HG03025 (cell line): ENCODE measurements at regions not wholly inside any gene's neighbourhood (a gene's known extent, or its start where the extent isn't known, plus 50 kb on each side); places are given as distances from the start of the nearest gene placed in this dataset.

ENCODE experiments used
- ATAC-seq: cut with Tn5 transposase; IDR thresholded peaks from one replicate; pipeline ENCODE4 v1.9.1; 2021; ENCODE audit warnings: mild to moderate bottlenecking, moderate library complexity; ENCODE audit not compliant: unreplicated experiment, low FRiP score

DNA sequence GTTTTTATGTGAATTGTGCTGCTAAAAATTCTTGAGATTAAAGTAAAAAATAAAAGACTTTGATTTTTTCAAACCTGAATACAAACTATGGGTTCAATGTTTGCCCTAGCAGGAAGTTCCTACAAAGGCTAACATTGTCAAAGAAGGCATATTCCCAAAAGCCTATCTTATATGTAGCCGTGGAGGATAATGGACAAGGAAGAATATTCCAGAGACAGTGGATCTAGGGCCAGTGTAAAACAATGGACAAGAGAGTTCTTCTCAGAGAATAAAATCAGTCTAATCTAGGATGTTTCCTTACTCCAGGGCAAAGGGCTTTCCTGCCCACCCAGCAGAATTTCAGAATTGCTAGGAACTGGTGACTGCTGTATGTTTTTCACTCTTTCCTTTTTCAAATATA lies 359.2 kb upstream of the ATP2B1 start:
- no peak for ATAC-seq

DNA sequence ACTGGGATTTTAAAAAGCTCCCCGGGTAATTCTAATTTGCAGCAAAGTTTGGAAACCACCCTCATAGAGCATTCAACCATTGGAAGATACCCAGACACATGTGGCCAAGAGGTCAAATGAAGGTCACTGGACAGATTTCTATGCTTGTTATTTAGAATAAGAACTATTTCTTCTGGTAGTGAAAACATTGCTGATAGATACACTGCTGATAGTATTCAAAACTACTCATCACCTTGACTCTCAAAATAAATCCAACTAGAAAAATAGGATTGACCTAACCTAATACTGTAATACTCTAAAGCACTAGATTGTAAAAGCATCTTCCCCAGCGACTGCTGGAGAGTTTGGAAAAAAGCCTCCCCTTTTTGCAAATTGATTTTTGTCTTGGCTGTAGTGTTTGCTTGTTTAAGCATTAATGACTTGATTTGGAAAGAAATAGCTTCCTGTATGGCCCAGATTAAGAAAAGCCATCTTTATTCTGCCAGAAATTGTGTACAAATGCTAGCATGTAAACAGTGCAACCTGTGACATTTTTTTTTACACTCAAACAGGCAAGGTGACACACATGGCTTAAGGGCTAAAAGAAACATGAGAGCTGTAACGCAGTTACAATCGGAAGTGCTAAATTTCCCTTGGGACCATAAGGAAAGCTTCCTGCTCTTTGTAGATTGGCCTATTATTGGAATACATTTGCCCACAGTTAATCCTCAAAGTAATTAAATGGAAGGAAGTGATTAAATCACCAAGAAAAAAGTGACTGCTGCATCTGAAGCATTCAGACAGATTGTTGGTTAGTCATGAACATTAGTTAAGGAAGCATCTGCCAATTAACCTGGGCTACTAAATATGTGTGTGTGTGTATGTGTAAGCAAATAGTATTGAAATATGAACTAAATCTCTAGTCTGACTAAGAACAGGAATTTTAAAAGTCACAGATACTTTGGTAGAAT lies 356.5 kb upstream of the ATP2B1 start:
- ATAC-seq, result no peak

DNA sequence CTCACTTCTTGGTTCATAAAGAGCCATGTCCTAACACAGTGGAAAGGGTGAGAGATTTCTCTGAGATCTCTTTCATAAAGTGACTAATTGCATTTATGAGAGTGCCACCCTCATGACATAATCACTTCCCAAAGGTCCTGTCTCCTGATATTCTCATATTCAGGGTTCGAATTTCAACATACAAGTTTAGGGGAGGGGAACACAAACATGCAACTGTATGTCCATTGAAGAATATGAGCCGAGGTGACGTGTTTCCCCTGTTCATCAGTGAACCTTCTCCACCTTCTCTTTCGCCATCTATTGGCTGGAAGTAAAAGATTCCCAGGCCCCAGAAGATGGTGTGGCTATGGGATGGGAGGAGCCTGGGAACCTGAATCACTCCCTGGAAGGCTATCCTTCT lies 354.2 kb upstream of the ATP2B1 start:
- no peak for ATAC-seq

DNA sequence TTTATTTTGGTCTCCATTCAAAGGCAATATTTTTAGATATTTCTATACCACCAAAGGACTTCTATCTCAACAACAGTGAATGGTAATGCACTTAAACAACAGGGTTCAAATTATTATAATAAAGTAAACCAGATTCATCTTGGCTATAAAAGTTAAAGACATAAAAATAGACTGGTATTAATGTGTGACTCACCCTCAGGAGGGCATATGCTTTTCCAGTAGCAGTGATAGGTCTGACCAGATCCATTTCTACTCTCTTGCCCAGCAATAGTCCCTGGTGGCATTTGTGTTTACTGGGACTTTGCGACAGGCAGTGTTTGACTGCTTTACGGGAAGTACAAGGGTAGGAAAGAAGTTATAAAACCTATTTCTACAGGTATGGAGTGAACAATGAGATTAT lies 353.2 kb upstream of the ATP2B1 start:
- ATAC-seq, result no peak

DNA sequence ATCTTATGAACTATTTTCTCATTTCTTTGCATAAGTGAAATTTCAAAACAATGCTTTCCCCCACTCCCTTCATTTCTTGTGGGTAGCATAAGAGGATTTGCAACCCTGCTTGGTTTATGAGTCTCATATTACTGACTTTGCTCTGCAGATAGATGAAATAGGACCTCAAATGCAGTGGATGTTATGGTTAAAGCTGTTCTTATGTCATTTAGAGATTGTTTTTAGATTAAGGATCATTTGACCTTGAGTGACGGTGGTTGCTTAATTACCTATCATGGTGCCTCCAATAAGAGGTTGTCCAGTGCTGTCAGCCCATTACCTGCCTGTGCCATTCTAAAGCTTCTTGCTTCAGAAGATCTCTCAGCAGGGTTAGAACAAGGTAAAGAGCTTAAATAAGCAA lies 351.4 kb upstream of the ATP2B1 start:
- no peak for ATAC-seq

DNA sequence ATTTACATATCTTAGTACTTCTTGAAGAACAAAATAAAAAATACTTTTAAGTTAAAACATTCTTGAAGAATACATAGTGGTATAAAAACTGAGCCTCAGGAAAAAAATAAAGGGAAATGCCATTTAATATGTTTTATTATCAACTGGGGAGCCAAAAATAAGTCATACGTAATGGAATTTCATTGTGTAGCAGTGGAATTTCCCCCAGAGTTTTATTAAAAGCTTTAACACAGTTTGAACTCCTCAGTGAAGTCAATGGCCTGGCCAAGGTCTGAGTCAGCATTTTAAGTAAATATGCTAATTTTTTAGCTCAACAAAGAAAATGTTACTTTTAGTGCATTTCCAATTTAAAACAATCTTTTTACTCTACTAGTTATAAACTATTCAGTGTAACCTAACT lies 350.1 kb upstream of the ATP2B1 start:
- no peak for ATAC-seq

DNA sequence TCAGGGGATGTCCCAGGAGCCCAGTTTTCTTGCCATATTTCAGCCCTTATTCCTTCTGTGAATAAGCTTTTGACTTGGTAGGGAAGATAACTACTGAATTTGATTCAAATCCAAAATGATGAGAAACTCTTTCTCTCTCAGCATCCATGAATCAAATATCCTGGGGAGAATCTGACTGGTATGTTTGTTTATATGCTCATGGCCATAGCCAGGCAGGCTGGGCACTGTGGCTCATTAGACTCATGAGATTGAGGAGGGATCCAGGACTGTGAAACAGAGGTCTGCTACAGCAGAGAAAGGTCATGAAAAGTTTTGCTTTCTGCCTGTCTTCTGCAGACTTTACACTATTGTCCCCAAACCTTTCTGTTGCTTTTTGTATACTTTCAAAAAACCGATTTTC lies 346.4 kb upstream of the ATP2B1 start:
- ATAC-seq, result no peak

DNA sequence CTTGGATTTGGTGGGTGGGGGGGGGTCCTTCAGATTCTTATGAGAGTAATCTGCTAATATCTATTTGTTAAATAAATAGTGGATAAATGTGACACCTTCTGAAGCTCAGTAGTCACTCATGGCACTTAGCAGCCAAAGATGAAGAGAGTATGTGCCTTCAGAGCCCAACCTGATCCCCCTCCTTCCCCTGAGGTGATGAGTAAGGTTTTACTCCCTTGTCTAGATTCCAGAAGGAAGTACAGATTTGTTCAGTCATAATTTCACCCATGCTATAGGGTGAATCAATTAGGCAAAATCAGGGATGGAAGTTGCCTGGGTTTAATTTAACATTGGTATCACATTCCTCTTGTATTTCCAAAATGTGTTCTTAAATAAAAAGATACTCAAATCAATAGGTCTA lies 340.3 kb upstream of the ATP2B1 start:
- no peak for ATAC-seq

DNA sequence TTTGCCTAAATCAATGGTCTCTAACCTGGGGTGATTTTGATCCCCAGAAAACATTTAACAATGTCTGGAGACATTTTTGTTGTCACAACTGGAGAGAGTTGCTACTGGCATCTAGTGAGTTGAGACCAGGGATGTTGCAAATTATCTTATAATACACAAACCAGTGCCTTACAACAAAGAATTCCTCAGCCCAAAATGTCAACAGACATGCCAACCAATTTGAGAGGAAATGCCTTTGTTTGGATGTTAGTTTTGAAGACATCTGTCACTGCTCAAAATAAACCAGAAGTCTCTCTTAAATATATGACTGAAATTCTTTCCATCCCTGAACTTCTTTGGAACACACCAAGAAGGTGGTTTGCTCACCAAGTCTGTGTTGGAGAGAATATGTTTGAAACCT lies 336.9 kb upstream of the ATP2B1 start:
- ATAC-seq, result no peak

DNA sequence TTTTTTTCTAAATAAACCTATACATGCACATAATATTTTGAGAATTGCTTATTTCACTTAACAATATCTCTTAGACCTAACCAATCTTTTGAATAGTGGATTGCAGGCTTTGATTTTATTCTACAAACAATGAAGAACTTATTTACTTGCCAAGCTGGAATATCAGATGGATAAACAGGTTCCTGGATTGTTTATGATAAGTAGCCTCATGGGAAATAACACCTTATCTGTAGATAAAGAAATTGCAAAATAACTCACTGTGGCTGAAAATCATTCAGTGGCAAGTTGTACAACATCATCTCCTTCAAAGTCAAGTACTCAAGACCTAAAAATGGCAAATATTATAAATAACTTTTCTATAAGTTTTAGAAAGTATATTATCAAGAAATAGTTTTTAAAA lies 335.4 kb upstream of the ATP2B1 start:
- ATAC-seq, result no peak

DNA sequence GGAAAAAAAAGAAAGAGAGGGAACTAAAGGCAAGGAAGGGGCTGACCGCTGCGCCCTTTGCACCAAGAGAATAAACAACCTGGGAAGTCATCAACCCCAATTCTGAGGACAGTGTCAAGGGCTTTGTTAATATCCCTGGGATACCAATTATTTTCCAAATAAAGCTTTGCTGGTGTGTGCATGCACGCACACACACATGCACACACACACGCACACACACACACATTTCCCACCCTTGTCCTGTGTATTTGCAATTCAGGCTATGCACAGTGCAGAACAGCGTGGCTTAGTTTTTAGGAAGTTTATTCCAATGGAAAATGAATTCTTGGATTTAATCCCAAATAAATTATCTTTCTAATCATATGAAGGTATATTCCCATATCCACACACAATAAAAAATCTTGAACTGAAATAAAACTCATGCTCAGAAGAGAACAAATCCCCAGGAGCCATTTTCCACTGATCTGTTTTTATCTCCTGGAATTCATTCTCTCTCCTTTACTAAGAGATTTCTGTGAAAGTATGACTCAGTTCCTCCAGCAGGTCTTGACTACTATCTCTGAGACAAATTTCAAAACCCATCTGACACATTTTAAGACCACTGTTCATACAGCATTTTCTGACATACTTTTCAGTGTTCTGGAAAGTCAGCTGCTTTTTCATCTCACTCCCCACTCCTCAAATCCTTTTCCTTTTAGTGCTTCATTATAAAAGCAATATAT lies 334.4 kb upstream of the ATP2B1 start:
- no peak for ATAC-seq

DNA sequence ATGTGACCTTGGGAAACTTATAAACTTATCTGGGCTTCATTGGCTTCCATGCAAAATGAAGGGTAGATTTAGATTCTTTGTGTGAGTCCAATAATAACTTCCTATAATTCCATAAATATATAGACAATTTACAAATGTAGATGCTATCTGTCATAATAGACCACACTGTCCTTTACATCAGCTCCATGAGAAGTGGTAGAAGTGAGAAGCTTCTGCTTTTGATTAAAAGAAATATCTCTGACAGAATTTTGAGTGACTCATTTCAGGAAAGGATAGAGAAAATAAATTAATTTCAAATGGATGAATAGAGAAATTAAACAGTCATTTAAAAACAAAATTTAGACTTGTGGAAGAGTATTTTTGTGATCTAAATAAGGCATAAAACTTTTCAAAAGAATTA lies 329.7 kb upstream of the ATP2B1 start:
- ATAC-seq, result no peak

DNA sequence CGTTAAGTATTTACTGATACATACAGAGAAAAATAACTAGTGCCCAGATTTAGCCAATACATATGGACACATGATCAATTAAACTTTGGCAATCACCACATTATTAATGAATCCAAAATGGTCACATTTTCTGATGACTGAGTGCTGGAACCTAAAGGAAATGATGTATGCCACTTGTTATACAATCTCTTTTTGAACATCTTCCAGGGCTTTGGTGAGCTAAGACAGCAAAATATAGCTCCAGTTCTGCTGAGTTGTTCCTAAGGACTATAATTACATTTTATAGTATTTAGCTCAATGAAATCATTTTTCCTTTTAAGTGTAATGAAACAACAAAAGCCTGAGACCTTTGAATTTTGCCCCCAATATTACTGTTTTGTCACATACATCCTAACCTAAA lies 329.1 kb upstream of the ATP2B1 start:
- no peak for ATAC-seq

DNA sequence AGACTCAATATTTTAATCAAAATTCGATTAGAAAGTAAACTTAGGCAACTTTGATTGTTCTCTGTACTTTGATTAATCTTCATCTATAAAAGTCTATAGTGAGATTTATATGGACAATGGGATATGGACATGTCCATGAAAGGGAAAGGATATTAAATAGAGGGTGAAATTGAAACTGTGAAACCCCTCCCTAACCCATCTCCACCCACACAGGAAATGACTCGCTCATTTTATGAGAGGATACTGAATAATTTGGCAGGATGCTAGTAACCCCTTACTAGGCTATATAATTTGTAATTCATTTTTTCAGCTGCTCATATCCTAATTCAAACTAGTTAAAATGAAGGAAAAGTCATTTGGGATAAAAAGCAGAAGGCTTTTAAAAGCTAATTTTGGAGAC lies 328.0 kb upstream of the ATP2B1 start:
- ATAC-seq, result no peak

DNA sequence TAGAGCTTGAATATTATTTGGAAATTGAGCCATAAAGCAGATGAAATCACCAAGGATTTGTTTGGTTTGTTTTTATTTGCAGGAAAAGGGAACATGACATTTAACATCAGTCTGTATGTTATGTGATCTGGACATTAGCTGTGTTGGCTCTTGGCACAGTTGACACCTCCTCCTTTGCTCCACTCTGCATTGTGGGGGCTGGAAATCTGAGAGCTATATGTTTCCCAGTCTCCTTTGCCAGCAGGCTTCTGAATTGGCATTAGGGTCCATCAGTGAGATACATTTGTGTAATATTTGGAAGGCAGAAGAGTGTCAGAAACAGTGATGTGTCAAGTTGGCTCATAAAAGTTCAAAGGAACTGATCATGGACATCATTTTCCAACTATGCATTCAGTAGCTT lies 322.1 kb upstream of the ATP2B1 start:
- ATAC-seq, result no peak

DNA sequence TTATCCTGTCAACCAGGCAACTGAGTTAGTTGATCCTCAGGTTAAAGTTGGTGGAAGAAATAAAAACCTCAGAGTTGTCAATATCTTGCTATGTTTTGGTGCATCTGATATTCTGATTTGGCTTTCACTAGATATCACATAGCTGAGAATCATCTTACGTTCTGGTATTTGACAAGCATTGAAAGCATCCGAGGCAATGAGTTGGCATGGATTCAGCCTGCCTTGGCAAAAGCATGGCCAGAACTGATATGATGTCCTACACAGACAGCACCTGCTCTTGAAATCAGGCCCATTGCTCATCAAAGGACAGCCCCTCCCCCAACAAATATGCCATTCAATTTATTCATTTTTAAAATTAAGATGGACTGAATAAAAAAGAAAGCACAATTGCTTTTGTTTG lies 320.7 kb upstream of the ATP2B1 start:
- no peak for ATAC-seq

DNA sequence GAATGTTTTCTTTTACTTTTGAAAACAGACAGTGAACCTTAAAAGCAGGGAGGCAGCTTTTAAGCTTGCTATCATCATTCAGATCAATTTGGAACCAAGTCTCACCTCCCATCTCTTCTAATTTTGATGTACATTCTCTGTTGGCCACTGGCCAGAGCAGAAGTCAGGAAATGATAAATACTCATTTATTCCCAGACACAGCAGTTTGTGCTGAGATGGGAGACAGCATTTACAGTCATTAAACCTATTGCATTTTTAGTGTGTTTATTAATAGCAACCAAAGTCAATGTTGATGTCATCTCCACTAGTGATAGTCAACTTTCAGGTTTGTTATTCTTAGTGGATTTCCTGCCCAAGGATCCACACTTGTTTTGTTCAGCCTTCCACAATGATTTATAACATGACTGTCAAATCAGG lies 320.0 kb upstream of the ATP2B1 start:
- no peak for ATAC-seq

DNA sequence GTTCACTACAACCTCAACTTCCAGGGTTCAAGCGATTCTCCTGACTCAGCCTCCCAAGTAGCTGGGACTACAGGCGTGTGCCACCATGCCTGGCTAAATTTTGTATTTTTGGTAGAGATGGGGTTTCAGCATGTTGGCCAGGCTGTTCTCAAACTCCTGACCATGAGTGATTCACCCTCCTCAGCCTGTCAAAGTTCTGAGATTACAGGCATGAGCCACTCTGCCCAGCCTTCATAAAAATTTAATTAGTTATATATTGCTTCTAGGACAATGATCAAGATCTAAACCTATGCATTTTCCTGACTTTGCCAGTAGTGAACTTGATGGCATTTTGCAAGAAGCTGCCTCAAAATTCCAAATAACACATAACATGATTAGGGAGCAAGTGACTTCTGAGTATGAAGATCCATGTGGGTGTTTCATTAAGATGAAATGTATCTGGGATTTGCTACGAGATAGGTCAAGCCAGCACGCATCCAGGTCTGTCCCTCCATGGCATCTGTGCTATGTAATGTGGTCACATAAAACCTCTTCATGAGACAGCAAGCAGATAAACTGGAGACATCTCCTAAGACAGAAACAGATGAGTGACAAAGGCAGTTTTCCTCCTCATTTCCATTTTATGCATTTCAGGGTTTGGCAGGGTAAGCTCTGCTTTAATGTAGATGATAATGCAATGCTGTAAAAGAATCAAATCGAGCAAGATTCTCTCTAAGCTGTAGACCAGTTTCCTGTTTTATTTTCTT lies 319.4 kb upstream of the ATP2B1 start:
- ATAC-seq, result no peak

DNA sequence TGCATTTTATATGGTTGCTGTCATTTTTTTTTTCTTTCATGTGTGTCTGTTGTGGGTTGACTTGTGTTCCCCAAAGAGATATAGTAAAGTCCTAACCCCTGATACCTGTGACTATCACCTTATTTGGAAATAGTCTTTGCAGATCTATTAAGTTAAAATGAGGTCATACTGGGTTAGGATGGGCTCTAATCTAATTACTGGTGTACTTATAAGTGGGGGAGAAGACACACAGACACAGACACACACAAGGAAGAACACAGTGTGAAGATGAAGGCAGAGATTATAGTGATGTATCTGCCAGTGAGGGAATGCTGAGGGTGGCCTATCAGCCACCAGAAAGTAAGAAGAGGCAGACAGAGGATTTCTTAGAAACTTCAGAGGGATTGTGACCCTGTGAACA lies 318.4 kb upstream of the ATP2B1 start:
- no peak for ATAC-seq

DNA sequence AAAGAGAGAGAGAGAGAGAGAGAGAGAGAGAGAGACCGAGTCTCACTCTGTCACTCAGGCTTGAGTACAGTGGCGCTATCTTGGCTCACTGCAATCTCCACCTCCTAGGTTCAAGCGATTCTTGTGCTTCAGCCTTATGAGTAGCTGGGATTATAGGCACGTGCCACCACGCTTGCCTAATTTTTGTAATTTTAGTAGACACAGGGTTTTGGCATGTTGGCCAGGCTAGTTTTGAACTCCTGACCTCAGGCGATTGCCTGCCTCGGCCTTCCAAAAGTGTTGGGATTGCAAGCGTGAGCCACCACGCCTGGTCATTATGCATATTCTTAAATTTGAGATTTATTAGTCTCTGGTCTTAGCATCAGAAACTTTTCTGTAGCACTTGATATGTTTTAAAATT lies 317.9 kb upstream of the ATP2B1 start:
- ATAC-seq, result no peak

DNA sequence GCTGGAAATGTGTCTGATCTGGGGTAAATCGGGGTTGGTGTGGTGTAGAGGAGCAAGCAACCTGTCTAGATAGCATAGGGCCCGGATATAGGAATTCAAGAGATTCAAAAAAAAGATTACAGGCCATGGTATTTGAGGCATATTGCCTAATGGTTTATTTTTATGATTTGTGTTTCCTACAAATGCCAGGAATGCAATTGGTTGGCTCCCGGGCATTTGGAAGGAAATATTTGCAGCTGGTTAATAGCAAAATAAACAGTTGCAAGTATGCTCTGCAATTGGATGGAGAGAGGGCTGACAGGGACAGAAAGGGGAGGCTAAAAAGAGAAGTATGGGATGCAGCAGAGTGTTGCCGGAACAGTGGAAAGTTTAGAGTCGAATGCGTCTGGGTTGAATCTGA lies 315.6 kb upstream of the ATP2B1 start:
- no peak for ATAC-seq
